HG03135 (cell line): ENCODE measurements at regions not wholly inside any gene's neighbourhood (a gene's known extent, or its start where the extent isn't known, plus 50 kb on each side); places are given as distances from the start of the nearest gene placed in this dataset.

Source experiments
- ATAC-seq: cut with Tn5 transposase; IDR thresholded peaks from one replicate; pipeline ENCODE4 v1.9.1; 2021; ENCODE audit warnings: mild to moderate bottlenecking, moderate library complexity; ENCODE audit not compliant: unreplicated experiment

GRCh38 chr6:137687818-137688217 is 179.2 kb upstream of the TNFAIP3 start:
- ATAC-seq: no peak

DNA sequence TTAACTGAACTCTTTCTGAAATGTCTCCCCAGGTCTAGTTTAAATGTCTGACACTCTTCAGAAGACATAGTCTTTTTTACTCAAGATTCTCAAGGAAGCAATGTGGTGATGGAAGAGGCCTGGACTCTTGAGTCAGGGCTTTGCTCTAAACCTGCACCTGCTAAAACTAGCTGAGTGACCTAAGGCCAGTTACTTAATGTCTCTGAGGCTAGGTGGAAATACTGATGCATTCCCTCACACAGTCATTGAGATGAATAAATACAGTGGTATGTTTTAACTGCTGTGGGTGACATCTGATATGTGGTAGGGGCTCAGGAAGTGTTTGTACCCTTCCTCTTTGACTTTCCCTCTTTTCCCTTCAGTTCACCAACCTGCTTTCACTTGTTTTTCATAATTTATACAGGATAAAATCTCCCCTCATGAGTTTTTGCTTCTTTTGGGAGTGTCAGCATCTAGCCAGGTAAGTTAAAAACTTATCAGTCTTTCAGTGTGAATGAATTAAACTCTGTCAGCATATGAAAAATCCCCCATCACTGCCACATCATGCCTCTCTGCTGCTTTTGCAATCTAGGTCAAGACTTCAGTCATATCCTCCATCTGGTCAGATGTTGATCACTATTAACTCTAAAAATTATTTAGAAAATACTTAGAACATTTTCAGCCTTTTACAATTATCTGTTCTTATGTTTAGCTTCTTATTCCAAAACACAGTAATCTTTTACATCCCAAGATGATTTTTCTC is 178.7 kb upstream of the TNFAIP3 start:
- no peak for ATAC-seq

DNA sequence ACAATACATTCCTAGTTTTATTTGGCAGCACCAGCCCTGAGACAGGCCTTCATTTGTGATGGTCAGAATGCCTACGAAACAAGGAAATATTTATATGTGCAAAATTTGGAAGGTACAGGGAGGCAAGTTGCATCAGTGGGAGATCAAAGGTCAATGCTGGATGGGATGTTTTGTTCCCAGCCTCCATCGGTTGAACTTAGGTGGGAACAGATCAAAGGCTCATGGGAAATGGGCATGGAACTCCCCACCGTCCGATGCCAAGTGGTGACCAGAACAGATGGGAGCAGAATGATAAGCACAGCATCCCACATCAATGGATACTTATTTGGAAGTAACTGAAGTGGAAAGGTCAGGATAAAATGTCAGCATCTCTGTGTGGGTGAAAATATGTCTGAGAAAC is 177.7 kb upstream of the TNFAIP3 start:
- ATAC-seq: no peak

- no peak for ATAC-seq
These were observed 177.0 kb upstream of the TNFAIP3 start for GRCh38 chr6:137690034-137690433.

DNA sequence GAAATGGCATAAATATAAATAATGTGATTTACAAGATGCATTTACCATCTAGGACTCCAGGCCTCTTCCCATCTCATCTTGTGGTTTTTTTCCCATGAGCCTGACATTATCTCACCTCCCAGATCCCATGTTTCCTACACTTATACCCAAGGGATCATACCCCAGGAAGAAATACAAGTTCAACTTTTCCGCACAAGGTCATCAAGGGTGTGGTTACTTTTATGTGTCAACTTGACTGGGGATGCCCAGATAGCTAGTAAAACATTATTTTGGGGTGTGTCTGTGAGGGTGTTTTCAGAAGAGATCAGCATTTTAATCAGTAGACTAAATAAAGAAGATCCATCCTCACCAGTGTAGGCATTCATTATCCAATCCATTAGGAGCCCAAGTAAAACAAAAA is 176.3 kb upstream of the TNFAIP3 start:
- ATAC-seq: no peak

DNA sequence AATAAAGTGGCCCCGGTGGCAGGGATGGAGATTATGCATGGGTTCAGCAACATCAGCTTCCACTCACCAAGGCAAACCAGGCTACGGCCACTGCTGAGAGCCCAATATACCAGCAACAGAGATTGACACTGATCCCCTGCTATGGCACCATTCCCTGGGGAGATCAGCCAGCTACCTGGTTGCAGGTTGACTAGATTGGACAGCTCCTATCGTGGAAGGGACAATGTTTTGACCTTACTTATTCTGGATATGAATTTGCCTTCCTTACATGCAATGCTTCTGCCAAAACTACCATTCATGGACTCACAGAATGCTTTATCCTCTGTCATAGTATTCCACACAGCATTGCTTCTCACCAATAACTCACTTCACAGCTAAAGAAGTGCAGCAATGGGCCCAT is 174.8 kb upstream of the TNFAIP3 start:
- ATAC-seq: no peak

- no peak for ATAC-seq
These were observed 174.3 kb upstream of the TNFAIP3 start for GRCh38 chr6:137692806-137693205.

GRCh38 chr6:137693711-137694110 is 173.3 kb upstream of the TNFAIP3 start:
- ATAC-seq: no peak

DNA sequence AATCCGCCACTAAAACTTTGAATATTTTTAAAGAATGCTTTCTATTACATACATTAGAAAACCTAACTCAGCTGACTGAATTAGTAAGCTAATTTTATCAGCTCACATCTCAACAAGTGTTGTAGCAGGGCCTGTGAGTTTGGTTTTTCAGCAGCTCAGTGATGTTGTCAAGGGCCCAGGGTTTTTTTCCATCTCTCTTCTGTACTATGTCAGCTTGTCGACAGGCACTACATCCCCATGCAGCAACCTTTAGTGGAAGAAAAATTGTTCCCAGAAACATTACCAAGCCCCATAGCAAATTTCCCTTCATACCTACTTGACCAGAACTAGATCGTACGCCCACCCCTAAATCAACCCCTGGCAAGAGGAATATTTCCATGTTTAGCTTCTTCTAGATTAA is 170.3 kb upstream of the TNFAIP3 start:
- no peak for ATAC-seq

GRCh38 chr6:137697267-137697938 is 169.7 kb upstream of the TNFAIP3 start:
- ATAC-seq: peak; percentile 70

DNA sequence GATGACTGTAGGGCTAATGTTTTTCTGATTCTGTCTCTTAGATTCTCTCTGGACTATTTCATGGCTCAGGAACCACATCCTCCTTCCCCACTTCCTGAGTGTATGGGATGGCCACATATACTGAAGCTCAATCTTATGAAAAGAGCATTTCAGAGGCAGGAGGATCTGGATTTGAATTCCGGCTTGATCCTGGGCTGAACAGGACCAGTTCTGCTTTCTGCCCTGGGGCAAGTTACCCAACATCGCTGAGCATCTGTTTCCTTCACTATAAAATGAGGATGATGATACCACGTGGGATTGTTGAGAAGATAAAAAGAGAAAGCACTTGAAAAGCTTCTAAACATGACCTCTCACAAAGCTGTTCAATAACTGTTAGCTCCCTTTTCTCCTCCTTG is 168.4 kb upstream of the TNFAIP3 start:
- no peak for ATAC-seq

DNA sequence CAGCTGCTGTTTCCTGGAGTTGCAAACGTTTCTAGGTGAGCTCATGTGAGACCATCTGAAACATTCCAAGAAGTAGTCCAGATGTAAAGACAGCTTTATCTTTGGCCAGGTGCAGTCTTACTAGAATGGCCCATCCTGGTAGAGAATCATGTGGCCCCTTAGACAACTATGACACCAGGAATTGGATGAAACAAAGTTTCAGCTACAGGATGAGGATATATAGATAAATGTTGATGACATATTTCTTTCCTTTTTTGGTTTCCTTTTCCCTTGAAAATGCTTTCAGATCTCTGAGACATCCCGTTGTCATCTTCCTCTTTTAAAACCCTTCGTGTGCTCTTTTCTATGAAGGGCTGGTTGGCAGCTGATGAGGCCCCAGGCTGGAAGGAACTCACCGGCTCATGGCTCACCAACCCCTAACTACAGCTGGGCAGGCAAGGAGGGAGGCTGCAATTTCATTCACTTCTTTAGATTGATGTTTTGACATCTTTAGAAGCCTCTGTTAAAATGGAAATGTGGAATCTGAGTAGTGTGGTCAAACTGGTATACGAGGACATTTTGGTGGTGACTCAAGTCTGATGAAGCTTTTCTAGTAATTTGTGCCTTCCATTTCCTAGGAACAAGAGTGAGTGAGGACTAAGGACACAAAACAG is 167.9 kb upstream of the TNFAIP3 start:
- ATAC-seq: no peak

GRCh38 chr6:137700161-137700560 is 166.9 kb upstream of the TNFAIP3 start:
- no peak for ATAC-seq

GRCh38 chr6:137700751-137701477 is 166.1 kb upstream of the TNFAIP3 start:
- no peak for ATAC-seq

DNA sequence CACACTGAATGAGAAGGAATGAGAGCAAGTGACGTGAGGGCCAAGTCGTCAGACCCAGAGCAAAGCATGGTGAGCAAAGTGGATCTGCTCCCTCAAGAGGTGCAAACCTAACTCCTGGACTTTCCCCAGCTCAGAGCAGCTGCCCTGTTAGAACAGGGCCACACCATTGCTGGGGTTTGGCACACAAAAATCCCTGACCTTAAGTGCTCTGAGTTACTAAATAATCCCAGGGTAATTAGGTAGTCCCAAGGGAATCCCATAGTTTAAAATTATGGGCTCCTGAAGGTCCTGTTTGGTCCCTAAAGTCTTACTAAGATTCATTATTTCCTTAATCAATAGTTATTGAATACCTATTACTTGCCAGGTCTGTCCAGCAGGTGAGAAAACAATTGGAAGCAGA is 165.1 kb upstream of the TNFAIP3 start:
- ATAC-seq: no peak

DNA sequence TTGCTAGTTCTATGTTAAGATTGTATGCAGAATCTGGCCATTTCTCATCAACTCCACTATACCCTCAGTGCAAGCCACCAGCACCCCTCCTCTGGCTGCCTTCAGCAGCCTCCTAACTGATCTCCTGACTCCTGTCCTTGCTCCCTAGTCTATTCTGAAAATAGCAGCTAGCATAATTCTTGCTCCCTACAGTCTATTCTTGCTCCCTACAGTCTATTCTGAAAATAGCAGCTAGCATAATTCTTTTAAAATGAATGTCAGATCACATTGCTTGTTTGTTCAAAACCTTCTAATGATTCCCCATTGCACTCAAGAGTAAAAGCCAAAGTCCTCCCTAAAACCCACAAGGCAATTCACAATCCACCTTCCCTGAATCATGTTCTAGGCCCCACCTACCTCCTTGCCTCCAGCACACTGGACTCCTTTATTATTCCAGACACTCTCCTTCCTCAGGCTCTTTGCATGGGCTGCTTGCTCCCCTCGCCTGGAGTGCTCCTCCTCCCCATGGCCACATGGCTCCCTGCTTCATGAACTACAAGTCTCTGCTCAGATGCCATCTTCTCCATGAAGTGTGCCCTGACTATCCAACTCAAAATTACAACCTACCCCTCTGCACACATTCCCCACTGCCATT is 164.2 kb upstream of the TNFAIP3 start:
- no peak for ATAC-seq

DNA sequence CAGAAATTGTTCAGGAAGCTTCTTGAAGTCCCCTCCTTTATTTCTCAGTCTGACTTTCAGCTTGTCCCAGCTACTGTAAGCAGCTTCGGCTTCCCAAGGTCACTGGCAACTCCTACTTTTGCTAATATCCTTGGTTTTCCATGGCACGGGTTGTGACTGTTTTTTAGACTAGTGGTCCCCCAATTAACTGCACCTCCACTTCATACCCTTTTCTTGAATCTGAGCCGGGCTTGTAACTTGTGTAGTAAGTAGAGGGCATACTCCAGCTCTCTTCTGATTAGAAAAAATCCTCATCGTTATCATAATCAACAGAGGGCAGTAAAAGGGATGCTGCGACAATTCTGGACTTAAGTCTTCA is 162.3 kb upstream of the TNFAIP3 start:
- ATAC-seq: no peak

DNA sequence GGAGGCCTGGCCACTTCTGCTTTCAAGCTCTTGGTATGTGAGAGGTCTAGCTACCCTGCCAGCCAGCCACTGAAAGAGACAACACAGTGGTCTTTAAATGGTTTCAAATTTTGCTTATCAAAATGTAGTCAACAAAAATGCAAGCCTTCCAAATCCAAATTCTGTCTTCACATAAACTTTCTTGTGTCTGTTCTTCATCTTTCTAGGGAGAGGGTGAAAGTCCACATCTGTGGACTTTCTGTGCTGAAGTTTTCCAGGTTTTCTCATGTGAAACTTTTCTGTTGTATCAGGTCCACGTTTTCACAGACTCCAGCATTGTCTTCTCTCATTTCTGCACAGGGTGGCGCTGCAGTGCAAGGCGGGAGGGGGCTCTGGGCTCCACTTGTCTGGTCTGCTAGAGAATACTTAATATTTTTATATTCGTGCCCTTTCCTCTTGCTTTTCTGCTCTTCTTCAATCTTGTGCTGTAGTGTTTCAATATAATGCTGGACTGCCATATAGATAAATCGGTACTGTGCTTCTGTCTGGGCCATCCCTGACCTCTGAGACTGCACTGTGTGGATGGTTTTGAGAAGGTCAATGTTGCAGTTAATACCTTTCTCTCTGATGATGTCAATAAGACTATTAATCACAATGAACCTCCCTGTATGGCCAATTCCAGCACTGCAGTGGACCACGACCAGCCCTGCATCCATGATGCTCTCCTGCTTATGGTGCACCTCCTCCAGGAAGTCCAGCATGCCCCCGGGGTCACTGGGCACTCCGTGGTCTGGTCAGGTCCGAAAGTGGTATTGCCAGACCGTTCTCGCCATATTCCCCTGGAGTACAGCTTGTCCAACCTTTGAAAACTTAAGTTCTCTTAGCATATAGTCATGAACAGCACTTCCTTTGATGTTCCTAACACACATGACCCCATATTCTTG is 161.6 kb upstream of the TNFAIP3 start:
- no peak for ATAC-seq

DNA sequence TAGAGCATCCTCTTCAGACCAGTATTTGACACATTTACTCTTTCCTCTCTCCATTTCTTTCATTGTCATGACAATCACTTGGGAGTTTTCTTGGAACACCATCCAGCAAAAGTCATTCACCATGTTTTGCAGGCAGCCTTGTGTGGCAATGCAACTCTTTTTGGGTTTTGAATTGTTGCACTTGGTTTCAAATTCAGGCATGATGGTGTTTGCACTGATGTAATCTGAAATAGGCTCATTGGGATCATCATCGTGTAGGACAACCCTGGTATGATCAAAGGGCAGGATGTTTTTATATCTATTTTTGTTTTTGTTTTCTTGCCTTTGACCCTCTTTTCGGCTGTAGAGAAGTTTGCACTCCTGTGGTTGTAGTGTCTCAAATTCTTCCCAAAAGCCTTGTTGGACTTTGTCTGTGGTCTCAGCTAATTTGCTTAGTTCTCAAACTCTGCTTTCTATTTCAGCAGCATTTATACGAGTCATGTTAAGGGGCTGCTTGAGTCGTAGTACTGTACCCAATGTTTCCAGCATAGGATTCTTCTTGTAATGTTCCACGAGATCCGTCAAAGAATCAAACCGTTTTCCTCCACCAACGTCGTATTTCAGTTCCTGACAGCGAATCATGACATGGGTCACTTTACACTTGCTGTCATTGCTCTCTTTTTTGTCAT is 160.8 kb upstream of the TNFAIP3 start:
- no peak for ATAC-seq
